HCT116 (cell line): ENCODE measurements at regions not wholly inside any gene's neighbourhood (a gene's known extent, or its start where the extent isn't known, plus 50 kb on each side); places are given as distances from the start of the nearest gene placed in this dataset.

Source experiments
- ATAC-seq: fragments of 200-7000 bp; cut with Tn5 transposase; 2 replicates; pipeline ENCODE4 v1.9.1; 2020; ENCODE audit warnings: mild to moderate bottlenecking, moderate library complexity
- BruUV-seq: library from RNA; stranded (reverse); fragments of 400-500 nt; replicated peaks from 2 replicates; lab custom pipeline; 2021; lab: Mats Ljungman, UMichigan
- CTCF ChIA-PET: fragments of 300-600 bp; sonication (Branson Sonifier 250); formaldehyde crosslinking; loops from one replicate; lab custom pipeline; 2021; ENCODE audit warnings: antibody characterized with exemption; lab: Charles Lee
- POLR2A ChIA-PET: fragments of 300-600, 350-600 bp; sonication (Branson Sonifier 250); formaldehyde crosslinking; loops from one replicate; lab custom pipeline; 2021; ENCODE audit warnings: antibody characterized with exemption; lab: Charles Lee
- RAD21 ChIA-PET, 2 experiments: fragments of 300-600 bp; sonication (Branson Sonifier 250); formaldehyde crosslinking; loops; one replicate each; lab custom pipeline; 2023; ENCODE audit warnings: low total read pairs in 2 of 2; ENCODE audit not compliant: uncharacterized antibody in 2 of 2, unreplicated experiment in 2 of 2, low non-redundant PET in 1 of 2; lab: Charles Lee
- DNase-seq: peaks from one replicate; pipeline ENCODE4 v3.0.0-alpha.2; 2010; ENCODE audit warnings: low read depth, low spot score
- H2AFZ ChIP-seq: fragments of 200-600 bp; shearing (Covaris generic), sonication (generic); 2 replicates; pipeline ENCODE4 v1.6.1; 2017; ENCODE audit warnings: low read depth, mixed run types, mixed read lengths, antibody characterized with exemption, low read length; ENCODE audit not compliant: poor library complexity, severe bottlenecking
- H3K27ac ChIP-seq: 2 replicates; pipeline ENCODE4 v1.5.1; 2012; ENCODE audit warnings: low read depth, low read length
- H3K27me3 ChIP-seq: fragments of 200-600 bp; sonication (generic); 2 replicates; pipeline ENCODE4 v1.6.1; 2016; ENCODE audit warnings: mixed run types, low read length, mixed read lengths; ENCODE audit not compliant: insufficient read depth
- H3K36me3 ChIP-seq, 2 experiments: fragments of 200-500 bp in 1 of 2; fragments of 200-600 bp in 1 of 2; sonication (Bioruptor generic) in 1 of 2; sonication (generic) in 1 of 2; 2 replicates each; pipeline versions ENCODE4 v1.5.1 to v1.6.1; 2014 to 2016; ENCODE audit warnings: low read length in 2 of 2, inconsistent platforms in 1 of 2, mixed read lengths in 1 of 2, mixed run types in 1 of 2; ENCODE audit not compliant: insufficient read depth in 2 of 2, control insufficient read depth in 1 of 2
- H3K4me1 ChIP-seq, 2 experiments: fragments of 200-600 bp in 1 of 2; sonication (generic) in 1 of 2; 2 replicates each; pipeline versions ENCODE4 v1.5.1 to v1.6.1; 2012 to 2017; ENCODE audit warnings: low read length in 2 of 2, inconsistent platforms in 1 of 2, mild to moderate bottlenecking in 1 of 2, mixed read lengths in 1 of 2, mixed run types in 1 of 2, moderate library complexity in 1 of 2; ENCODE audit not compliant: insufficient read depth in 2 of 2, control insufficient read depth in 1 of 2
- H3K4me2 ChIP-seq: fragments of 200-600 bp; sonication (generic); 2 replicates; pipeline ENCODE4 v1.6.1; 2017; ENCODE audit warnings: mixed run types, low read length, mixed read lengths
- H3K4me3 ChIP-seq, 2 experiments: fragments of 200-600 bp in 1 of 2; sonication (generic) in 1 of 2; replicated peaks in 1 of 2; 2 replicates each; pipeline ENCODE4 v1.5.1; 2011 to 2016; ENCODE audit warnings: low read length in 2 of 2, control low read depth in 1 of 2, low read depth in 1 of 2, mild to moderate bottlenecking in 1 of 2, mixed read lengths in 1 of 2, mixed run types in 1 of 2
- H3K79me2 ChIP-seq: fragments of 200-600 bp; sonication (generic); 2 replicates; pipeline ENCODE4 v1.6.1; 2017; ENCODE audit warnings: mild to moderate bottlenecking, mixed run types, low read length, moderate library complexity, mixed read lengths; ENCODE audit not compliant: insufficient read depth
- H3K9ac ChIP-seq: fragments of 200-600 bp; sonication (generic); 2 replicates; pipeline ENCODE4 v1.6.1; 2016; ENCODE audit warnings: low read length, mixed read lengths
- H3K9me2 ChIP-seq: fragments of 200-600 bp; sonication (generic), shearing (Covaris generic); 2 replicates; pipeline ENCODE4 v1.6.1; 2017; ENCODE audit warnings: mixed run types, mild to moderate bottlenecking, moderate library complexity; ENCODE audit not compliant: insufficient read depth
- H3K9me3 ChIP-seq, 2 experiments: fragments of 200-500 bp in 1 of 2; fragments of 200-600 bp in 1 of 2; sonication (Bioruptor generic) in 1 of 2; sonication (generic) in 1 of 2; 2 replicates each; pipeline ENCODE4 v1.6.1; 2014 to 2017; ENCODE audit warnings: low read length in 2 of 2, mixed read lengths in 2 of 2, inconsistent platforms in 1 of 2, low read depth in 1 of 2, mild to moderate bottlenecking in 1 of 2, mixed run types in 1 of 2, moderate library complexity in 1 of 2; ENCODE audit not compliant: control insufficient read depth in 1 of 2, insufficient read depth in 1 of 2
- H4K20me1 ChIP-seq: fragments of 200-600 bp; sonication (generic), shearing (Covaris generic); 2 replicates; pipeline ENCODE4 v1.6.1; 2017; ENCODE audit warnings: mixed run types, mild to moderate bottlenecking, moderate library complexity; ENCODE audit not compliant: insufficient read depth
- ELF1 ChIP-seq: IDR thresholded peaks from 2 replicates; pipeline ENCODE4 v1.6.1; 2012; ENCODE audit warnings: low read depth, borderline replicate concordance
- EZH2 ChIP-seq: fragments of 200-600 bp; sonication (generic); IDR thresholded peaks from 2 replicates; pipeline ENCODE4 v1.6.1; 2017; ENCODE audit warnings: antibody characterized with exemption, mixed run types
- FOSL1 ChIP-seq: IDR thresholded peaks from 2 replicates; pipeline ENCODE4 v1.6.1; 2012; ENCODE audit warnings: low read depth
- JUND ChIP-seq: IDR thresholded peaks from 2 replicates; pipeline ENCODE4 v1.6.1; 2012
- POLR2AphosphoS5 ChIP-seq: IDR thresholded peaks from 2 replicates; pipeline ENCODE4 v1.6.1; 2011; ENCODE audit warnings: mild to moderate bottlenecking, low read depth, low read length, moderate library complexity
- RAD21 ChIP-seq: IDR thresholded peaks from 2 replicates; pipeline ENCODE4 v1.6.1; 2012; ENCODE audit warnings: low read depth, mild to moderate bottlenecking
- REST ChIP-seq: IDR thresholded peaks from 2 replicates; pipeline ENCODE4 v1.6.1; 2012; ENCODE audit warnings: low read depth
- SP1 ChIP-seq: IDR thresholded peaks from 2 replicates; pipeline ENCODE4 v1.6.1; 2012; ENCODE audit warnings: low read depth
- TCF7L2 ChIP-seq: IDR thresholded peaks from 2 replicates; pipeline ENCODE4 v1.7.0; 2011; ENCODE audit warnings: borderline replicate concordance, inconsistent platforms; ENCODE audit not compliant: insufficient read depth, insufficient read length; ENCODE audit errors: extremely low read depth
- YY1 ChIP-seq: IDR thresholded peaks from 2 replicates; pipeline ENCODE4 v1.6.1; 2011; ENCODE audit warnings: low read length, low read depth, moderate library complexity, mild to moderate bottlenecking; ENCODE audit not compliant: insufficient replicate concordance; ENCODE audit errors: extremely low read depth
- ZNF274 ChIP-seq: fragments of 200-500 bp; sonication (Bioruptor generic); IDR thresholded peaks from 2 replicates; pipeline ENCODE4 v1.6.1; 2014; ENCODE audit warnings: mild to moderate bottlenecking, low read depth, low read length, inconsistent platforms
- intact Hi-C: fragments of 100-400 bp; cut with micrococcal nuclease; formaldehyde crosslinking; loops from 2 replicates; pipeline ENCODE4 v1.10.0; 2022
- TF ChIP-seq, protein P1 (sequence below): IDR thresholded peaks from 2 replicates; pipeline ENCODE4 v1.6.1; 2011; ENCODE audit warnings: mild to moderate bottlenecking, low read length, moderate library complexity; ENCODE audit not compliant: insufficient replicate concordance; ENCODE audit errors: extremely low read depth

DNA sequence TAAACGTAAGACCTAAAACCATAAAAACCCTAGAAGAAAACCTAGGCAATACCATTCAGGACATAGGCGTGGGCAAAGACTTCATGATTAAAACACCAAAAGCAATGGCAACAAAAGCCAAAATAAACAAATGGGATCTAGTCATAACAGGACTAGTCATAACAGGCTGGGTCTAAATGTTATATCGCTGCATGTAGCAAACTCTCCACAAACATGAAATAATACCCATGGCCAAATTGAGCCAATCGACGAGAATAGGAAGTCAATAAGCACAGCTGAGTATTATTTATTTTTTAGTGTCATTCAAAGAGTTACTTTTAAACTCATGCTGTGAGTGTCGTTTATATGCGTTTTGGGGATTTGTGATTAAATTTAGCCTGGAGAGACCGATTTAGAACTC, 225.1 kb downstream of the TFEC start (continued):
- TF ChIP-seq YY1 (no peak), TCF7L2 (no peak), ELF1 (no peak), ZNF274 (no peak), FOSL1 (no peak), RAD21 (no peak), JUND (no peak), POLR2AphosphoS5 (no peak)
- TF ChIP-seq, protein P1, sequence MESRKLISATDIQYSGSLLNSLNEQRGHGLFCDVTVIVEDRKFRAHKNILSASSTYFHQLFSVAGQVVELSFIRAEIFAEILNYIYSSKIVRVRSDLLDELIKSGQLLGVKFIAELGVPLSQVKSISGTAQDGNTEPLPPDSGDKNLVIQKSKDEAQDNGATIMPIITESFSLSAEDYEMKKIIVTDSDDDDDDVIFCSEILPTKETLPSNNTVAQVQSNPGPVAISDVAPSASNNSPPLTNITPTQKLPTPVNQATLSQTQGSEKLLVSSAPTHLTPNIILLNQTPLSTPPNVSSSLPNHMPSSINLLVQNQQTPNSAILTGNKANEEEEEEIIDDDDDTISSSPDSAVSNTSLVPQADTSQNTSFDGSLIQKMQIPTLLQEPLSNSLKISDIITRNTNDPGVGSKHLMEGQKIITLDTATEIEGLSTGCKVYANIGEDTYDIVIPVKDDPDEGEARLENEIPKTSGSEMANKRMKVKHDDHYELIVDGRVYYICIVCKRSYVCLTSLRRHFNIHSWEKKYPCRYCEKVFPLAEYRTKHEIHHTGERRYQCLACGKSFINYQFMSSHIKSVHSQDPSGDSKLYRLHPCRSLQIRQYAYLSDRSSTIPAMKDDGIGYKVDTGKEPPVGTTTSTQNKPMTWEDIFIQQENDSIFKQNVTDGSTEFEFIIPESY = no peak

- no peaks in the 10 kb centered on the region for H3K27me3 ChIP-seq
- POLR2A ChIA-PET = no interaction called here
Observed at GRCh38 chr7:115802415-115802814, 228.1 kb downstream of the TFEC start.

More at GRCh38 chr7:115802415-115802814, 228.1 kb downstream of the TFEC start:
- Histone ChIP-seq H3K27ac (no peak overlapping the region), H4K20me1 (no peaks in the 10 kb centered on the region), H3K9ac (no peak overlapping the region), H3K4me1 (no peaks in the 10 kb centered on the region), H3K79me2 (no peaks in the 10 kb centered on the region), H3K9me2 (no peaks in the 10 kb centered on the region), H3K4me3 (no peak overlapping the region), H2AFZ (no peak overlapping the region), H3K4me2 (no peak overlapping the region), H3K36me3 (no peaks in the 10 kb centered on the region), H3K9me3 (no peaks in the 10 kb centered on the region)
- TF ChIP-seq JUND (no peak), SP1 (no peak), YY1 (no peak), REST (no peak), POLR2AphosphoS5 (no peak), EZH2 (no peak), TCF7L2 (no peak)
- CTCF ChIA-PET = no interaction called here
- no TSS peak for BruUV-seq
- DNase-seq (no peak), ATAC-seq (no peak)
- intact Hi-C loops = no loop called here
- RAD21 ChIA-PET = no interaction called here
